GM23338 (cell line): ENCODE measurements at regions not wholly inside any gene's neighbourhood (a gene's known extent, or its start where the extent isn't known, plus 50 kb on each side); places are given as distances from the start of the nearest gene placed in this dataset.

Source experiments
- ATAC-seq: fragments of 200-7000 bp; cut with Tn5 transposase; 3 replicates; pipeline ENCODE4 v1.9.1; 2020
- DNase-seq: peaks from one replicate; pipeline ENCODE4 v3.0.0-alpha.2; 2015; ENCODE audit warnings: low spot score
- H2AFZ ChIP-seq: fragments of 200-600 bp; sonication (generic); 2 replicates; pipeline ENCODE4 v1.8.0; 2016; ENCODE audit warnings: antibody characterized with exemption, mild to moderate bottlenecking, moderate library complexity
- H3F3A ChIP-seq: fragments of 200-600 bp; sonication (generic); replicated peaks from 2 replicates; pipeline ENCODE4 v1.8.0; 2017; ENCODE audit warnings: antibody characterized with exemption, mixed run types, low read depth
- H3K27ac ChIP-seq: fragments of 200-600 bp; sonication (generic); 2 replicates; pipeline ENCODE4 v1.6.1; 2016; ENCODE audit warnings: low read depth
- H3K27me3 ChIP-seq: fragments of 200-600 bp; sonication (generic); 2 replicates; pipeline ENCODE4 v1.8.0; 2016; ENCODE audit warnings: mild to moderate bottlenecking, mixed run types, moderate library complexity; ENCODE audit not compliant: insufficient read depth
- H3K36me3 ChIP-seq: fragments of 200-600 bp; sonication (generic); 2 replicates; pipeline ENCODE4 v1.8.0; 2016; ENCODE audit warnings: mild to moderate bottlenecking; ENCODE audit not compliant: insufficient read depth
- H3K4me1 ChIP-seq: fragments of 200-600 bp; sonication (generic); 2 replicates; pipeline ENCODE4 v1.8.0; 2016; ENCODE audit warnings: mild to moderate bottlenecking, moderate library complexity; ENCODE audit not compliant: insufficient read depth
- H3K4me2 ChIP-seq: fragments of 200-600 bp; sonication (generic); 2 replicates; pipeline ENCODE4 v1.7.1; 2017; ENCODE audit warnings: mixed run types
- H3K4me3 ChIP-seq: fragments of 200-600 bp; sonication (generic); 2 replicates; pipeline ENCODE4 v1.6.1; 2016; ENCODE audit warnings: mixed run types
- H3K79me2 ChIP-seq: fragments of 200-600 bp; sonication (generic); replicated peaks from 2 replicates; pipeline ENCODE4 v1.8.0; 2017; ENCODE audit warnings: mild to moderate bottlenecking; ENCODE audit not compliant: insufficient read depth
- H3K9me2 ChIP-seq: fragments of 200-600 bp; sonication (generic); 2 replicates; pipeline ENCODE4 v1.8.0; 2017; ENCODE audit not compliant: insufficient read depth
- H4K20me1 ChIP-seq: fragments of 200-600 bp; sonication (generic); replicated peaks from 2 replicates; pipeline ENCODE4 v1.8.0; 2017; ENCODE audit warnings: mild to moderate bottlenecking; ENCODE audit not compliant: insufficient read depth
- H3K27ac Mint-ChIP-seq: 2 replicates; pipeline ENCODE4 v1.8.0; 2020; ENCODE audit warnings: inconsistent platforms, mild to moderate bottlenecking, moderate library complexity, mixed read lengths
- H3K27me3 Mint-ChIP-seq: 3 replicates; pipeline ENCODE4 v1.8.0; 2022; ENCODE audit warnings: low read depth, mild to moderate bottlenecking, moderate library complexity, mixed read lengths, inconsistent platforms; ENCODE audit not compliant: insufficient read depth, poor library complexity
- H3K36me3 Mint-ChIP-seq: 3 replicates; pipeline ENCODE4 v1.8.0; 2021; ENCODE audit warnings: low read depth, mild to moderate bottlenecking, inconsistent platforms, moderate library complexity, mixed read lengths
- H3K4me1 Mint-ChIP-seq: 3 replicates; pipeline ENCODE4 v1.8.0; 2020; ENCODE audit warnings: mild to moderate bottlenecking, inconsistent platforms, mixed read lengths
- H3K4me3 Mint-ChIP-seq: 3 replicates; pipeline ENCODE4 v1.8.0; 2021; ENCODE audit warnings: moderate library complexity, mild to moderate bottlenecking, inconsistent platforms, mixed read lengths
- H3K9me3 Mint-ChIP-seq: 3 replicates; pipeline ENCODE4 v1.8.0; 2020; ENCODE audit warnings: moderate library complexity, mild to moderate bottlenecking, inconsistent platforms, mixed read lengths
- CREB1 ChIP-seq: fragments of 250-450 bp; sonication (Bioruptor Pico); IDR thresholded peaks from 2 replicates; pipeline ENCODE4 v1.5.0; 2020; ENCODE audit warnings: low read depth, mild to moderate bottlenecking, moderate library complexity
- ETS1 ChIP-seq: IDR thresholded peaks from 2 replicates; pipeline ENCODE4 v1.6.1; 2016; ENCODE audit warnings: antibody characterized with exemption
- EZH2 ChIP-seq: fragments of 200-600 bp; sonication (generic); IDR thresholded peaks from one replicate; pipeline ENCODE4 v1.8.0; 2017; ENCODE audit warnings: antibody characterized with exemption, mild to moderate bottlenecking, low read depth; ENCODE audit not compliant: unreplicated experiment
- EZH2phosphoT487 ChIP-seq: fragments of 200-600 bp; sonication (generic); IDR thresholded peaks from one replicate; pipeline ENCODE4 v1.8.1; 2018; ENCODE audit warnings: antibody characterized with exemption; ENCODE audit not compliant: unreplicated experiment
- JUNB ChIP-seq: IDR thresholded peaks from one replicate; pipeline ENCODE4 v1.6.1; 2016; ENCODE audit warnings: antibody characterized with exemption; ENCODE audit not compliant: unreplicated experiment
- NANOG ChIP-seq: IDR thresholded peaks from 2 replicates; pipeline ENCODE4 v1.6.1; 2016; ENCODE audit warnings: antibody characterized with exemption, borderline replicate concordance
- POLR2AphosphoS5 ChIP-seq: IDR thresholded peaks from 2 replicates; pipeline ENCODE4 v1.6.1; 2016; ENCODE audit warnings: antibody characterized with exemption, low read depth
- REST ChIP-seq: IDR thresholded peaks from one replicate; pipeline ENCODE4 v1.6.1; 2018; ENCODE audit warnings: antibody characterized with exemption; ENCODE audit not compliant: unreplicated experiment
- STAT1 ChIP-seq: IDR thresholded peaks from one replicate; pipeline ENCODE4 v1.6.1; 2016; ENCODE audit warnings: antibody characterized with exemption; ENCODE audit not compliant: unreplicated experiment
- ZNF114 ChIP-seq: fragments of 250-450 bp; sonication (Bioruptor Pico); IDR thresholded peaks from 2 replicates; pipeline ENCODE4 v1.5.0; 2020; ENCODE audit warnings: mild to moderate bottlenecking, moderate library complexity
- ZNF331 ChIP-seq: fragments of 250-450 bp; sonication (Bioruptor Pico); IDR thresholded peaks from 2 replicates; pipeline ENCODE4 v1.5.0; 2020; ENCODE audit warnings: low read depth, mild to moderate bottlenecking, moderate library complexity
- ZNF462 ChIP-seq: fragments of 250-450 bp; sonication (Bioruptor Pico); IDR thresholded peaks from 2 replicates; pipeline ENCODE4 v1.5.0; 2020; ENCODE audit warnings: mild to moderate bottlenecking, moderate library complexity
- TF ChIP-seq, protein P1 (sequence below), 2 experiments: fragments of 200-600 bp in 1 of 2; sonication (generic) in 1 of 2; conservative IDR thresholded peaks; 2 replicates each; pipeline versions ENCODE4 v1.5.1 to v1.6.1; 2016 to 2017; ENCODE audit warnings: antibody characterized with exemption in 2 of 2, low read depth in 2 of 2, mild to moderate bottlenecking in 2 of 2, moderate library complexity in 1 of 2

- Histone ChIP-seq H3K79me2 (no peaks in the 10 kb centered on the region), H3K4me2 (no peak overlapping the region), H2AFZ (no peak overlapping the region; the same call in 1 of the 2 replicates), H3K27me3 (no peaks in the 10 kb centered on the region), H4K20me1 (no peaks in the 10 kb centered on the region), H3K9me2 (peaks cover 4% of the 10 kb centered on the region; the same call in 1 of the 2 replicates), H3F3A (no peaks in the 10 kb centered on the region), H3K4me1 (no peaks in the 10 kb centered on the region), H3K4me3 (no peak overlapping the region), H3K36me3 (no peaks in the 10 kb centered on the region), H3K27ac (no peak overlapping the region)
- ATAC-seq (no peak), DNase-seq (no peak)
- peaks cover 11% of the 10 kb centered on the region; the same call in 2 of the 3 replicates for H3K4me1 Mint-ChIP-seq
- H3K4me3 Mint-ChIP-seq = no peak overlapping the region
- no peaks in the 10 kb centered on the region for H3K27me3 Mint-ChIP-seq
- no peaks in the 10 kb centered on the region for H3K9me3 Mint-ChIP-seq
- H3K27ac Mint-ChIP-seq = no peak overlapping the region
- TF ChIP-seq REST = no peak
- no peak for TF ChIP-seq CREB1 (CRISPR knock-in tag)
- no peak for TF ChIP-seq STAT1
- no peak for TF ChIP-seq EZH2phosphoT487
- TF ChIP-seq ETS1 = no peak
- no peak for TF ChIP-seq EZH2
- TF ChIP-seq ZNF331 (CRISPR knock-in tag) = no peak
- no peak for TF ChIP-seq NANOG
- TF ChIP-seq ZNF462 (CRISPR knock-in tag) = no peak
- TF ChIP-seq, protein P1, sequence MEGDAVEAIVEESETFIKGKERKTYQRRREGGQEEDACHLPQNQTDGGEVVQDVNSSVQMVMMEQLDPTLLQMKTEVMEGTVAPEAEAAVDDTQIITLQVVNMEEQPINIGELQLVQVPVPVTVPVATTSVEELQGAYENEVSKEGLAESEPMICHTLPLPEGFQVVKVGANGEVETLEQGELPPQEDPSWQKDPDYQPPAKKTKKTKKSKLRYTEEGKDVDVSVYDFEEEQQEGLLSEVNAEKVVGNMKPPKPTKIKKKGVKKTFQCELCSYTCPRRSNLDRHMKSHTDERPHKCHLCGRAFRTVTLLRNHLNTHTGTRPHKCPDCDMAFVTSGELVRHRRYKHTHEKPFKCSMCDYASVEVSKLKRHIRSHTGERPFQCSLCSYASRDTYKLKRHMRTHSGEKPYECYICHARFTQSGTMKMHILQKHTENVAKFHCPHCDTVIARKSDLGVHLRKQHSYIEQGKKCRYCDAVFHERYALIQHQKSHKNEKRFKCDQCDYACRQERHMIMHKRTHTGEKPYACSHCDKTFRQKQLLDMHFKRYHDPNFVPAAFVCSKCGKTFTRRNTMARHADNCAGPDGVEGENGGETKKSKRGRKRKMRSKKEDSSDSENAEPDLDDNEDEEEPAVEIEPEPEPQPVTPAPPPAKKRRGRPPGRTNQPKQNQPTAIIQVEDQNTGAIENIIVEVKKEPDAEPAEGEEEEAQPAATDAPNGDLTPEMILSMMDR (conservative IDR thresholded peaks at IDR 0.05; ENCODE audit: low read depth in 2 of 2) = no peak
- TF ChIP-seq POLR2AphosphoS5 = no peak
- no peak for TF ChIP-seq JUNB
- no peak for TF ChIP-seq ZNF114
- no peaks in the 10 kb centered on the region for H3K36me3 Mint-ChIP-seq
Observed at GRCh38 chr5:124823380-124823779, 76.9 kb upstream of the ZNF608 start.
